GM23248 (cell line): ENCODE measurements at regions not wholly inside any gene's neighbourhood (a gene's known extent, or its start where the extent isn't known, plus 50 kb on each side); places are given as distances from the start of the nearest gene placed in this dataset.
A peak's percentile ranks its signal among the peaks of the same experiment; 100 is the strongest.

ENCODE experiments used
- DNase-seq: peaks from one replicate; pipeline ENCODE4 v3.0.0-alpha.2; 2015
- H2AFZ ChIP-seq: fragments of 200-600 bp; sonication (generic); 2 replicates; pipeline ENCODE4 v1.6.1; 2016; ENCODE audit warnings: antibody characterized with exemption
- H3F3A ChIP-seq: fragments of 200-600 bp; sonication (generic); 2 replicates; pipeline ENCODE4 v1.6.1; 2016; ENCODE audit warnings: mild to moderate bottlenecking, antibody characterized with exemption, mixed run types; ENCODE audit not compliant: insufficient read depth
- H3K27ac ChIP-seq: fragments of 200-600 bp; sonication (generic); 2 replicates; pipeline ENCODE4 v1.5.1; 2016; ENCODE audit warnings: mild to moderate bottlenecking
- H3K27me3 ChIP-seq: fragments of 200-600 bp; sonication (generic); replicated peaks from 2 replicates; pipeline ENCODE4 v1.6.1; 2016; ENCODE audit warnings: mild to moderate bottlenecking; ENCODE audit not compliant: insufficient read depth
- H3K36me3 ChIP-seq: fragments of 200-600 bp; sonication (generic); 2 replicates; pipeline ENCODE4 v1.6.1; 2016; ENCODE audit warnings: low read depth, mild to moderate bottlenecking
- H3K4me1 ChIP-seq: fragments of 200-600 bp; sonication (generic); 2 replicates; pipeline ENCODE4 v1.6.1; 2016; ENCODE audit warnings: mild to moderate bottlenecking; ENCODE audit not compliant: insufficient read depth
- H3K4me2 ChIP-seq: fragments of 200-600 bp; sonication (generic); one replicate; pipeline ENCODE4 v1.6.1; 2016; ENCODE audit warnings: mild to moderate bottlenecking; ENCODE audit not compliant: unreplicated experiment
- H3K4me3 ChIP-seq: fragments of 200-600 bp; sonication (generic); 2 replicates; pipeline ENCODE4 v1.5.1; 2016; ENCODE audit warnings: mild to moderate bottlenecking
- H3K79me2 ChIP-seq: fragments of 200-600 bp; sonication (generic); 2 replicates; pipeline ENCODE4 v1.6.1; 2016; ENCODE audit warnings: mild to moderate bottlenecking; ENCODE audit not compliant: insufficient read depth
- H3K9ac ChIP-seq: fragments of 200-600 bp; sonication (generic); 2 replicates; pipeline ENCODE4 v1.6.1; 2016; ENCODE audit warnings: mild to moderate bottlenecking
- H3K9me2 ChIP-seq: fragments of 200-600 bp; sonication (generic); 2 replicates; pipeline ENCODE4 v1.6.1; 2016; ENCODE audit warnings: mixed run types, mild to moderate bottlenecking, moderate library complexity; ENCODE audit not compliant: insufficient read depth
- H3K9me3 ChIP-seq: fragments of 200-600 bp; sonication (generic); one replicate; pipeline ENCODE4 v1.6.1; 2017; ENCODE audit warnings: low read depth
- H4K20me1 ChIP-seq: fragments of 200-600 bp; sonication (generic); 2 replicates; pipeline ENCODE4 v1.6.0; 2016; ENCODE audit not compliant: insufficient read depth
- EZH2 ChIP-seq: fragments of 200-600 bp; sonication (generic); IDR thresholded peaks from 2 replicates; pipeline ENCODE4 v1.6.1; 2018; ENCODE audit warnings: antibody characterized with exemption, mild to moderate bottlenecking; ENCODE audit not compliant: insufficient read depth, poor library complexity, severe bottlenecking
- EZH2phosphoT487 ChIP-seq: fragments of 200-600 bp; sonication (generic); IDR thresholded peaks from 2 replicates; pipeline ENCODE4 v1.6.1; 2018; ENCODE audit warnings: antibody characterized with exemption, moderate library complexity, mild to moderate bottlenecking, low read depth; ENCODE audit not compliant: insufficient read depth
- WGBS, 2 experiments: methylation state at CpG; one replicate each; pipeline ENCODE4 v1.1.6; 2015 to 2017; ENCODE audit warnings: low lambda C conversion rate in 2 of 2, low coverage in 1 of 2; ENCODE audit errors: missing lambda C conversion rate in 2 of 2; 5-methylcytosine and 5-hydroxymethylcytosine counted together
- in situ Hi-C: fragments of 300-500 bp; cut with MboI; formaldehyde crosslinking; loops from 2 replicates; pipeline ENCODE4 v1.15.0; 2020

GRCh38 chr12:67794161-67794560, 145.6 kb downstream of the DYRK2 start:
- Histone ChIP-seq H3K9me2 (no peaks in the 10 kb centered on the region), H3K27me3 (no peaks in the 10 kb centered on the region), H3K4me2 (no peak overlapping the region), H3K79me2 (no peaks in the 10 kb centered on the region), H3F3A (no peaks in the 10 kb centered on the region), H2AFZ (no peak overlapping the region), H3K4me3 (no peak overlapping the region), H3K36me3 (no peaks in the 10 kb centered on the region), H4K20me1 (no peaks in the 10 kb centered on the region), H3K4me1 (peaks cover 6% of the 10 kb centered on the region; the same call in 1 of the 2 replicates), H3K27ac (no peak overlapping the region), H3K9me3 (no peaks in the 10 kb centered on the region), H3K9ac (no peak overlapping the region)
- peak; percentile 37 for DNase-seq
- in situ Hi-C loops = no loop called here
- TF ChIP-seq EZH2phosphoT487 (no peak), EZH2 (no peak)
- 33 to 56% methylated on average over 2 of the region's 2 CpGs for WGBS, 2 experiments

GRCh38 chr12:67795236-67795635, 146.7 kb downstream of the DYRK2 start:
- Histone ChIP-seq H3K27me3 (no peaks in the 10 kb centered on the region), H3K4me3 (no peak overlapping the region), H3K4me2 (no peak overlapping the region), H2AFZ (no peak overlapping the region), H3K27ac (no peak overlapping the region), H3K79me2 (no peaks in the 10 kb centered on the region), H3F3A (no peaks in the 10 kb centered on the region), H3K4me1 (peaks cover 6% of the 10 kb centered on the region; the same call in 1 of the 2 replicates), H3K9ac (no peak overlapping the region), H3K36me3 (no peaks in the 10 kb centered on the region), H3K9me2 (no peaks in the 10 kb centered on the region), H3K9me3 (no peaks in the 10 kb centered on the region), H4K20me1 (no peaks in the 10 kb centered on the region)
- WGBS, 2 experiments = 79 to 82% methylated on average over 2 of the region's 2 CpGs
- no peak for DNase-seq
- in situ Hi-C loops = no loop called here
- no peak for TF ChIP-seq EZH2
- TF ChIP-seq EZH2phosphoT487 = no peak

GRCh38 chr12:67797185-67797741, 148.7 kb downstream of the DYRK2 start:
- H3K4me2 ChIP-seq = no peak overlapping the region
- in situ Hi-C loops = no loop called here

GRCh38 chr12:67797753-67798152, 149.2 kb downstream of the DYRK2 start:
- Histone ChIP-seq H3K27me3 (no peaks in the 10 kb centered on the region), H3K9me2 (no peaks in the 10 kb centered on the region), H3K36me3 (no peaks in the 10 kb centered on the region), H2AFZ (no peak overlapping the region), H3K4me1 (peaks cover 6% of the 10 kb centered on the region; the same call in 1 of the 2 replicates), H3K4me3 (no peak overlapping the region), H3F3A (no peaks in the 10 kb centered on the region), H3K4me2 (no peak overlapping the region), H3K27ac (no peak overlapping the region), H3K9ac (no peak overlapping the region), H4K20me1 (no peaks in the 10 kb centered on the region), H3K79me2 (no peaks in the 10 kb centered on the region), H3K9me3 (no peaks in the 10 kb centered on the region)
- DNase-seq = no peak
- TF ChIP-seq EZH2 (no peak), EZH2phosphoT487 (no peak)
- in situ Hi-C loops = no loop called here

More at GRCh38 chr12:67797185-67797741, 148.7 kb downstream of the DYRK2 start:
- TF ChIP-seq EZH2phosphoT487 = no peak
- TF ChIP-seq EZH2 = no peak
- peaks cover 6% of the 10 kb centered on the region; the same call in 1 of the 2 replicates for H3K4me1 ChIP-seq
- no peak overlapping the region for H3K4me3 ChIP-seq
- no peaks in the 10 kb centered on the region for H4K20me1 ChIP-seq
- no peaks in the 10 kb centered on the region for H3K9me2 ChIP-seq
- no peak overlapping the region for H2AFZ ChIP-seq
- H3K9ac ChIP-seq = no peak overlapping the region
- H3K27me3 ChIP-seq = no peaks in the 10 kb centered on the region
- H3F3A ChIP-seq = no peaks in the 10 kb centered on the region
- H3K9me3 ChIP-seq = no peaks in the 10 kb centered on the region
- DNase-seq = peak; percentile 29
- no peaks in the 10 kb centered on the region for H3K36me3 ChIP-seq
- H3K27ac ChIP-seq = no peak overlapping the region
- no peaks in the 10 kb centered on the region for H3K79me2 ChIP-seq
- WGBS, 2 experiments = 52 to 58% methylated on average over 8 of the region's 8 CpGs

- DNase-seq = no peak
- no peak overlapping the region for H2AFZ ChIP-seq
- 73 to 76% methylated on average over 2 of the region's 2 CpGs for WGBS, 2 experiments
Measured at GRCh38 chr12:67798768-67799167, 150.2 kb downstream of the DYRK2 start.

More at GRCh38 chr12:67798768-67799167, 150.2 kb downstream of the DYRK2 start:
- in situ Hi-C loops = no loop called here
- H3K9me2 ChIP-seq = no peaks in the 10 kb centered on the region
- no peaks in the 10 kb centered on the region for H4K20me1 ChIP-seq
- no peaks in the 10 kb centered on the region for H3F3A ChIP-seq
- H3K36me3 ChIP-seq = no peaks in the 10 kb centered on the region
- TF ChIP-seq EZH2phosphoT487 (no peak), EZH2 (no peak)
- H3K4me1 ChIP-seq = peaks cover 6% of the 10 kb centered on the region; the same call in 1 of the 2 replicates
- H3K79me2 ChIP-seq = no peaks in the 10 kb centered on the region
- no peak overlapping the region for H3K4me2 ChIP-seq
- no peaks in the 10 kb centered on the region for H3K9me3 ChIP-seq
- no peak overlapping the region for H3K27ac ChIP-seq
- H3K9ac ChIP-seq = no peak overlapping the region
- H3K4me3 ChIP-seq = no peak overlapping the region
- H3K27me3 ChIP-seq = no peaks in the 10 kb centered on the region
